HG02840 (cell line): ENCODE measurements at regions not wholly inside any gene's neighbourhood (a gene's known extent, or its start where the extent isn't known, plus 50 kb on each side); places are given as distances from the start of the nearest gene placed in this dataset.

Experiments
- ATAC-seq: cut with Tn5 transposase; IDR thresholded peaks from one replicate; pipeline ENCODE4 v1.9.1; 2021; ENCODE audit warnings: mild to moderate bottlenecking, moderate library complexity, moderate number of reproducible peaks; ENCODE audit not compliant: unreplicated experiment, low FRiP score

- ATAC-seq, result no peak
Measured at GRCh38 chr1:239221656-239222055, 164.7 kb upstream of the CHRM3 start.

GRCh38 chr1:239219679-239220078 lies 166.7 kb upstream of the CHRM3 start:
- no peak for ATAC-seq

- ATAC-seq, result no peak
Measured at GRCh38 chr1:239218301-239218700, 168.1 kb upstream of the CHRM3 start.

- ATAC-seq, result no peak
Measured at GRCh38 chr1:239212811-239213220, 173.6 kb upstream of the CHRM3 start.

- no peak for ATAC-seq
Measured at GRCh38 chr1:239209591-239209990, 176.8 kb upstream of the CHRM3 start.

GRCh38 chr1:239204401-239204800 lies 182.0 kb upstream of the CHRM3 start:
- ATAC-seq, result no peak

GRCh38 chr1:239197871-239198270 lies 188.5 kb upstream of the CHRM3 start:
- ATAC-seq, result no peak

GRCh38 chr1:239189998-239190512 lies 196.3 kb upstream of the CHRM3 start:
- no peak for ATAC-seq

- no peak for ATAC-seq
Measured at GRCh38 chr1:239186487-239186886, 199.9 kb upstream of the CHRM3 start.

GRCh38 chr1:239185245-239185619 lies 201.1 kb upstream of the CHRM3 start:
- ATAC-seq, result no peak

GRCh38 chr1:239184561-239185244 lies 201.7 kb upstream of the CHRM3 start:
- no peak for ATAC-seq

GRCh38 chr1:239178961-239179360 lies 207.4 kb upstream of the CHRM3 start:
- ATAC-seq, result no peak

GRCh38 chr1:239174880-239175279 lies 211.5 kb upstream of the CHRM3 start:
- no peak for ATAC-seq

GRCh38 chr1:239170828-239171227 lies 215.5 kb upstream of the CHRM3 start:
- no peak for ATAC-seq

GRCh38 chr1:239169276-239169675 lies 217.1 kb upstream of the CHRM3 start:
- no peak for ATAC-seq

- ATAC-seq, result no peak
Measured at GRCh38 chr1:239164451-239165180, 221.8 kb upstream of the CHRM3 start.

- ATAC-seq, result no peak
Measured at GRCh38 chr1:239155466-239156091, 230.8 kb upstream of the CHRM3 start.

GRCh38 chr1:239151937-239152336 lies 234.4 kb upstream of the CHRM3 start:
- no peak for ATAC-seq

- ATAC-seq, result no peak
Measured at GRCh38 chr1:239140968-239141367, 245.4 kb upstream of the CHRM3 start.

GRCh38 chr1:239139801-239140200 lies 246.6 kb upstream of the CHRM3 start:
- no peak for ATAC-seq

- no peak for ATAC-seq
Measured at GRCh38 chr1:239128541-239128940, 257.8 kb upstream of the CHRM3 start.
